Astrocyte (in vitro differentiated cells and primary cell): ENCODE measurements at regions not wholly inside any gene's neighbourhood (a gene's known extent, or its start where the extent isn't known, plus 50 kb on each side); places are given as distances from the start of the nearest gene placed in this dataset.

Experiments used
- DNase-seq: peaks from one replicate; pipeline ENCODE4 v3.0.0-alpha.2; 2010; ENCODE audit warnings: low read depth
- FAIRE-seq: peaks from 2 replicates; lab custom pipeline; 2011; peaks lifted over from hg19 to GRCh38; lab: Jason Lieb, UNC
- H2AFZ ChIP-seq: 2 replicates; pipeline ENCODE4 v1.6.0; 2012; ENCODE audit warnings: low read depth, low read length, inconsistent platforms
- H3K27ac ChIP-seq: 2 replicates; pipeline ENCODE4 v1.5.1; 2011; ENCODE audit warnings: low read depth, low read length, inconsistent platforms
- H3K27me3 ChIP-seq: 2 replicates; pipeline ENCODE4 v1.6.0; 2011; ENCODE audit warnings: low read length, inconsistent platforms; ENCODE audit not compliant: insufficient read depth
- H3K36me3 ChIP-seq: 2 replicates; pipeline ENCODE4 v1.5.1; 2011; ENCODE audit warnings: low read length, inconsistent platforms; ENCODE audit not compliant: insufficient read depth
- H3K4me1 ChIP-seq: 2 replicates; pipeline ENCODE4 v1.5.1; 2011; ENCODE audit warnings: low read length, inconsistent platforms; ENCODE audit not compliant: insufficient read depth
- H3K4me2 ChIP-seq: 2 replicates; pipeline ENCODE4 v1.6.0; 2012; ENCODE audit warnings: low read length, inconsistent platforms
- H3K4me3 ChIP-seq: 2 replicates; pipeline ENCODE4 v1.5.1; 2011; ENCODE audit warnings: low read depth, mild to moderate bottlenecking, low read length, inconsistent platforms; ENCODE audit not compliant: insufficient read depth
- H3K79me2 ChIP-seq: 2 replicates; pipeline ENCODE4 v1.6.0; 2012; ENCODE audit warnings: mild to moderate bottlenecking, low read length, inconsistent platforms; ENCODE audit not compliant: insufficient read depth
- H3K9ac ChIP-seq: 2 replicates; pipeline ENCODE4 v1.6.0; 2012; ENCODE audit warnings: mild to moderate bottlenecking, low read length, inconsistent platforms
- H3K9me3 ChIP-seq: 2 replicates; pipeline ENCODE4 v1.5.1; 2012; ENCODE audit warnings: low read depth, mild to moderate bottlenecking, low read length, inconsistent platforms; ENCODE audit not compliant: insufficient read depth
- H4K20me1 ChIP-seq: 2 replicates; pipeline ENCODE4 v1.6.0; 2012; ENCODE audit warnings: low read length, inconsistent platforms; ENCODE audit not compliant: insufficient read depth
- H3K27ac Mint-ChIP-seq: one replicate; pipeline ENCODE4 v1.8.0; 2021; ENCODE audit warnings: mild to moderate bottlenecking, mixed read lengths; ENCODE audit not compliant: unreplicated experiment
- H3K27me3 Mint-ChIP-seq: one replicate; pipeline ENCODE4 v1.8.0; 2021; ENCODE audit warnings: low read depth, mixed read lengths; ENCODE audit not compliant: unreplicated experiment
- H3K36me3 Mint-ChIP-seq: one replicate; pipeline ENCODE4 v1.8.0; 2021; ENCODE audit warnings: low read depth, mixed read lengths; ENCODE audit not compliant: unreplicated experiment
- H3K4me1 Mint-ChIP-seq: one replicate; pipeline ENCODE4 v1.8.0; 2021; ENCODE audit warnings: low read depth, mixed read lengths; ENCODE audit not compliant: unreplicated experiment
- H3K4me3 Mint-ChIP-seq: one replicate; pipeline ENCODE4 v1.8.0; 2021; ENCODE audit warnings: mild to moderate bottlenecking, moderate library complexity, mixed read lengths; ENCODE audit not compliant: unreplicated experiment
- H3K9me3 Mint-ChIP-seq: one replicate; pipeline ENCODE4 v1.8.0; 2021; ENCODE audit warnings: mild to moderate bottlenecking, mixed read lengths; ENCODE audit not compliant: unreplicated experiment
- CTCF ChIP-seq: IDR thresholded peaks from 2 replicates; pipeline ENCODE4 v1.5.1; 2011; ENCODE audit warnings: low read depth, mild to moderate bottlenecking, inconsistent platforms, low read length, moderate library complexity; ENCODE audit not compliant: insufficient read depth
- EZH2 ChIP-seq: IDR thresholded peaks from 2 replicates; pipeline ENCODE4 v1.6.1; 2012; ENCODE audit warnings: mild to moderate bottlenecking, low read length, inconsistent platforms; ENCODE audit not compliant: insufficient read depth

- no peak for DNase-seq
- H2AFZ ChIP-seq = no peak overlapping the region
- no peak overlapping the region for H3K4me3 ChIP-seq
These were observed 82.2 kb downstream of the SCN11A start for GRCh38 chr3:38969317-38970235.

GRCh38 chr3:38968891-38969290, 82.9 kb downstream of the SCN11A start:
- Histone ChIP-seq H3K4me1 (no peaks in the 10 kb centered on the region), H3K4me3 (no peak overlapping the region), H2AFZ (no peak overlapping the region), H4K20me1 (no peaks in the 10 kb centered on the region), H3K79me2 (no peaks in the 10 kb centered on the region), H3K27me3 (no peaks in the 10 kb centered on the region), H3K9ac (no peak overlapping the region), H3K27ac (no peak overlapping the region), H3K9me3 (no peaks in the 10 kb centered on the region), H3K4me2 (no peak overlapping the region), H3K36me3 (no peaks in the 10 kb centered on the region)
- no peak overlapping the region for H3K4me3 Mint-ChIP-seq
- H3K9me3 Mint-ChIP-seq = no peaks in the 10 kb centered on the region
- no peak for DNase-seq
- FAIRE-seq = no peak
- TF ChIP-seq CTCF = no peak
- no peak for TF ChIP-seq EZH2
- H3K27ac Mint-ChIP-seq = no peak overlapping the region
- H3K36me3 Mint-ChIP-seq = no peaks in the 10 kb centered on the region
- H3K4me1 Mint-ChIP-seq = no peaks in the 10 kb centered on the region
- H3K27me3 Mint-ChIP-seq = peaks cover 6% of the 10 kb centered on the region

More at GRCh38 chr3:38969317-38970235, 82.2 kb downstream of the SCN11A start:
- no peak for TF ChIP-seq CTCF
- TF ChIP-seq EZH2 = no peak
- Mint-ChIP-seq H3K4me3 (no peak overlapping the region), H3K27ac (no peak overlapping the region), H3K9me3 (no peaks in the 10 kb centered on the region), H3K4me1 (no peaks in the 10 kb centered on the region), H3K36me3 (no peaks in the 10 kb centered on the region), H3K27me3 (peaks cover 6% of the 10 kb centered on the region)
- Histone ChIP-seq H3K27ac (no peak overlapping the region), H3K27me3 (no peaks in the 10 kb centered on the region), H4K20me1 (no peaks in the 10 kb centered on the region), H3K36me3 (no peaks in the 10 kb centered on the region), H3K9me3 (no peaks in the 10 kb centered on the region), H3K79me2 (no peaks in the 10 kb centered on the region), H3K9ac (no peak overlapping the region), H3K4me1 (no peaks in the 10 kb centered on the region), H3K4me2 (no peak overlapping the region)
- FAIRE-seq = no peak

GRCh38 chr3:38968403-38968802, 83.3 kb downstream of the SCN11A start:
- no peaks in the 10 kb centered on the region for H3K79me2 ChIP-seq
- no peak overlapping the region for H2AFZ ChIP-seq
- Mint-ChIP-seq H3K4me1 (no peaks in the 10 kb centered on the region), H3K36me3 (no peaks in the 10 kb centered on the region), H3K4me3 (no peak overlapping the region), H3K9me3 (no peaks in the 10 kb centered on the region), H3K27me3 (peaks cover 6% of the 10 kb centered on the region), H3K27ac (no peak overlapping the region)
- no peak for FAIRE-seq
- H3K36me3 ChIP-seq = no peaks in the 10 kb centered on the region
- H3K27me3 ChIP-seq = no peaks in the 10 kb centered on the region
- no peak for TF ChIP-seq CTCF
- TF ChIP-seq EZH2 = no peak
- H3K4me1 ChIP-seq = no peaks in the 10 kb centered on the region
- no peak overlapping the region for H3K27ac ChIP-seq
- H3K4me2 ChIP-seq = no peak overlapping the region
- no peak overlapping the region for H3K4me3 ChIP-seq
- no peak for DNase-seq
- H3K9ac ChIP-seq = no peak overlapping the region
- H3K9me3 ChIP-seq = no peaks in the 10 kb centered on the region
- no peaks in the 10 kb centered on the region for H4K20me1 ChIP-seq
